Caco-2 (cell line): ENCODE measurements at regions not wholly inside any gene's neighbourhood (a gene's known extent, or its start where the extent isn't known, plus 50 kb on each side); places are given as distances from the start of the nearest gene placed in this dataset.
"Not testable (repeated sequence)": the region's sequence is repeated elsewhere in the genome, so short reads cannot be mapped to it uniquely, and the experiment has no call there.

ENCODE experiments used
- BruUV-seq: library from RNA; stranded (reverse); fragments of 400-500 nt; replicated peaks from 2 replicates; lab custom pipeline; 2021; lab: Mats Ljungman, UMichigan
- CTCF ChIA-PET: fragments of 300-600 bp; sonication (Branson Sonifier 250); formaldehyde crosslinking; loops from one replicate; lab custom pipeline; 2022; ENCODE audit warnings: antibody characterized with exemption; lab: Charles Lee
- POLR2A ChIA-PET: fragments of 300-600 bp; sonication (Branson Sonifier 250); formaldehyde crosslinking; loops from one replicate; lab custom pipeline; 2022; ENCODE audit warnings: antibody characterized with exemption; lab: Charles Lee
- DNase-seq, 2 experiments: peaks; one replicate each; pipeline versions ENCODE4 v3.0.0 to v3.0.0-alpha.2; 2020 to 2022
- H3K27me3 ChIP-seq: replicated peaks from 2 replicates; pipeline ENCODE4 v1.6.0; 2011; ENCODE audit warnings: low read length; ENCODE audit not compliant: control insufficient read depth, insufficient read depth
- H3K36me3 ChIP-seq: 2 replicates; pipeline ENCODE4 v1.5.1; 2011; ENCODE audit warnings: low read length; ENCODE audit not compliant: control insufficient read depth, insufficient read depth
- H3K4me1 ChIP-seq: fragments of 250-450 bp; sonication (Bioruptor Pico); 2 replicates; pipeline ENCODE4 v1.5.1; 2020; ENCODE audit warnings: mild to moderate bottlenecking
- H3K4me3 ChIP-seq: 2 replicates; pipeline ENCODE4 v1.5.1; 2011; ENCODE audit warnings: low read depth, mild to moderate bottlenecking, control low read depth, low read length
- H3K9me3 ChIP-seq: fragments of 250-450 bp; sonication (Bioruptor Pico); 2 replicates; pipeline ENCODE4 v1.5.1; 2020; ENCODE audit warnings: mild to moderate bottlenecking, moderate library complexity
- H3K27ac Mint-ChIP-seq: one replicate; pipeline ENCODE4 v1.8.0; 2022; ENCODE audit warnings: mixed read lengths; ENCODE audit not compliant: unreplicated experiment
- H3K27me3 Mint-ChIP-seq: one replicate; pipeline ENCODE4 v1.8.0; 2022; ENCODE audit warnings: mixed read lengths; ENCODE audit not compliant: insufficient read depth, unreplicated experiment
- H3K36me3 Mint-ChIP-seq: one replicate; pipeline ENCODE4 v1.8.0; 2022; ENCODE audit warnings: mild to moderate bottlenecking, mixed read lengths; ENCODE audit not compliant: insufficient read depth, unreplicated experiment
- H3K4me1 Mint-ChIP-seq: one replicate; pipeline ENCODE4 v1.8.0; 2022; ENCODE audit warnings: low read depth, mixed read lengths; ENCODE audit not compliant: unreplicated experiment
- H3K4me3 Mint-ChIP-seq: one replicate; pipeline ENCODE4 v1.8.0; 2022; ENCODE audit warnings: mild to moderate bottlenecking, moderate library complexity, mixed read lengths; ENCODE audit not compliant: unreplicated experiment
- H3K9me3 Mint-ChIP-seq: one replicate; pipeline ENCODE4 v1.8.0; 2022; ENCODE audit warnings: mixed read lengths; ENCODE audit not compliant: unreplicated experiment
- CTCF ChIP-seq, 2 experiments: fragments of 200-600 bp in 1 of 2; IDR thresholded peaks; 1 replicate in 1 of 2; 2 replicates in 1 of 2; pipeline versions ENCODE4 v1.5.1 to v1.8.0; 2011 to 2022; ENCODE audit warnings: antibody characterized with exemption in 1 of 2, control low read depth in 1 of 2, inconsistent platforms in 1 of 2, low read depth in 1 of 2, low read length in 1 of 2, mild to moderate bottlenecking in 1 of 2, moderate library complexity in 1 of 2; ENCODE audit not compliant: insufficient read depth in 1 of 2, severe bottlenecking in 1 of 2, unreplicated experiment in 1 of 2
- intact Hi-C: fragments of 100-400 bp; cut with micrococcal nuclease; formaldehyde crosslinking; loops from one replicate; pipeline ENCODE4 v1.10.0; 2022; ENCODE audit not compliant: unreplicated experiment

- Mint-ChIP-seq H3K27me3 (no peaks in the 10 kb centered on the region), H3K9me3 (no peaks in the 10 kb centered on the region), H3K4me1 (no peaks in the 10 kb centered on the region), H3K36me3 (no peaks in the 10 kb centered on the region), H3K4me3 (no peak overlapping the region), H3K27ac (no peak overlapping the region)
- ChIA-PET POLR2A (no interaction called here), CTCF (no interaction called here)
- no peak for DNase-seq
- H3K9me3 ChIP-seq, result no peaks in the 10 kb centered on the region
- no peaks in the 10 kb centered on the region for H3K27me3 ChIP-seq
- no peaks in the 10 kb centered on the region for H3K4me1 ChIP-seq
- no peak for TF ChIP-seq CTCF (IDR thresholded peaks at IDR 0.05; ENCODE audit: insufficient read depth in 1 of 2, low read depth in 1 of 2, low read length in 1 of 2, severe bottlenecking in 1 of 2, unreplicated experiment in 1 of 2)
- BruUV-seq, result no TSS peak
- intact Hi-C loops, result no loop called here
- no peaks in the 10 kb centered on the region for H3K36me3 ChIP-seq
- no peak overlapping the region for H3K4me3 ChIP-seq
Measured at GRCh38 chr13:78867655-78868054, 208.7 kb upstream of the OBI1 start.

GRCh38 chr13:78866076-78866475, 207.1 kb upstream of the OBI1 start:
- H3K27ac Mint-ChIP-seq, intact Hi-C loops, H3K27me3 ChIP-seq, H3K36me3 Mint-ChIP-seq, H3K36me3 ChIP-seq, BruUV-seq, POLR2A ChIA-PET, H3K9me3 Mint-ChIP-seq, DNase-seq, H3K4me1 ChIP-seq, H3K27me3 Mint-ChIP-seq, H3K4me3 Mint-ChIP-seq, H3K4me1 Mint-ChIP-seq, H3K9me3 ChIP-seq, CTCF ChIA-PET, H3K4me3 ChIP-seq: not testable (repeated sequence)

GRCh38 chr13:78862446-78862845, 203.5 kb upstream of the OBI1 start:
- no peak overlapping the region for H3K27ac Mint-ChIP-seq
- no peak for TF ChIP-seq CTCF (IDR thresholded peaks at IDR 0.05; ENCODE audit: insufficient read depth in 1 of 2, low read depth in 1 of 2, low read length in 1 of 2, severe bottlenecking in 1 of 2, unreplicated experiment in 1 of 2)
- no peaks in the 10 kb centered on the region for H3K27me3 ChIP-seq
- no peaks in the 10 kb centered on the region for H3K27me3 Mint-ChIP-seq
- H3K36me3 Mint-ChIP-seq, result no peaks in the 10 kb centered on the region
- H3K9me3 ChIP-seq, result peaks cover 6% of the 10 kb centered on the region; the same call in 1 of the 2 replicates
- CTCF ChIA-PET, result no interaction called here
- no peak overlapping the region for H3K4me3 ChIP-seq
- H3K4me3 Mint-ChIP-seq, result no peak overlapping the region
- H3K36me3 ChIP-seq, result no peaks in the 10 kb centered on the region
- POLR2A ChIA-PET, result no interaction called here
- H3K4me1 Mint-ChIP-seq, result no peaks in the 10 kb centered on the region
- peaks cover 9% of the 10 kb centered on the region for H3K9me3 Mint-ChIP-seq
- BruUV-seq, result no TSS peak
- H3K4me1 ChIP-seq, result no peaks in the 10 kb centered on the region
- DNase-seq, result no peak
- intact Hi-C loops, result no loop called here

- BruUV-seq, result no TSS peak
- no peak for DNase-seq
- H3K27ac Mint-ChIP-seq, result no peak overlapping the region
- ChIA-PET CTCF (no interaction called here), POLR2A (no interaction called here)
- TF ChIP-seq CTCF (IDR thresholded peaks at IDR 0.05; ENCODE audit: insufficient read depth in 1 of 2, low read depth in 1 of 2, low read length in 1 of 2, severe bottlenecking in 1 of 2, unreplicated experiment in 1 of 2), result no peak
- no peaks in the 10 kb centered on the region for H3K36me3 ChIP-seq
- no peak overlapping the region for H3K4me3 ChIP-seq
- no peaks in the 10 kb centered on the region for H3K4me1 Mint-ChIP-seq
- H3K4me3 Mint-ChIP-seq, result no peak overlapping the region
- no peaks in the 10 kb centered on the region for H3K27me3 Mint-ChIP-seq
- peaks cover 3% of the 10 kb centered on the region; the same call in 1 of the 2 replicates for H3K9me3 ChIP-seq
- H3K27me3 ChIP-seq, result no peaks in the 10 kb centered on the region
- intact Hi-C loops, result no loop called here
- H3K9me3 Mint-ChIP-seq, result peaks cover 13% of the 10 kb centered on the region
- H3K36me3 Mint-ChIP-seq, result no peaks in the 10 kb centered on the region
- no peaks in the 10 kb centered on the region for H3K4me1 ChIP-seq
Measured at GRCh38 chr13:78852709-78853108, 193.8 kb upstream of the OBI1 start.
